GM12874 (cell line): ENCODE measurements at regions not wholly inside any gene's neighbourhood (a gene's known extent, or its start where the extent isn't known, plus 50 kb on each side); places are given as distances from the start of the nearest gene placed in this dataset.

Experiments
- TF ChIP-seq, protein P1 (sequence below): IDR thresholded peaks from 2 replicates; pipeline ENCODE4 v1.5.1; 2011; ENCODE audit warnings: low read depth, mild to moderate bottlenecking, control low read depth, low read length, moderate library complexity; ENCODE audit not compliant: insufficient read depth

DNA sequence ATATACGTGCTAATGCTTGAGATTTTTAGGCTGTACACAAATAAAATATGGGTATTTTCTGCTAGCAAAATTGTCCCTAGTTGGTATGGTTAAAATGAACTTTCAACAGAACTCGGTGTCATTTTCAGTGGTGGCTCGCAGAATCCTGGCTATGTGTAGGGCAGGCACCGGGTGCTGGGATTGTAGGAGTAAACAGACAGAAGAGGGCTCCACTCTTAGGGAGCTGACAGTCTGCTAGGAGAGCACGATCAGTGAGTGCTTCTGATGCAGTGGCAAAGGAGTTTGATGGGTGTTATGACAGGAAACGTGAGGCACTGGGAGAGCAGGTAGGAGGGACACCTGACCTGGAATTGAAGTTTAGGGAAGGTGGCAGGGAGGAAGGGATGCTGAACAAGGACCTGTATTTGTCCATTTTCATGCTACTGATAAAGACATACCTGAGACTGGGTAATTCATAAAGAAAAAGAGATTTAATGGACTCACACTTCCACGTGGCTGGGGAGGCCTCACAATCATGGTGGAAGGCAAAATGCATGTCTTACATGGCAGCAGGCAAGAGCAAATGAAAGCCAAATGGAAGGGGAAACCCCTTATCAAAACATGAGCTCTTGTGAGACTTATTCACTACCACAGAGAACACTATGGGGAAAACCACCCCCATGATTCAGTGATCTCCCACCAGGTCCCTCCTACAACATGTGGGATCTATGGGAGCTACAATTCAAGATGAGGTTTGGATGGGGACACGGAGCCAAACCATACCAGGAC is 105.4 kb upstream of the LCLAT1 start:
- TF ChIP-seq, protein P1, sequence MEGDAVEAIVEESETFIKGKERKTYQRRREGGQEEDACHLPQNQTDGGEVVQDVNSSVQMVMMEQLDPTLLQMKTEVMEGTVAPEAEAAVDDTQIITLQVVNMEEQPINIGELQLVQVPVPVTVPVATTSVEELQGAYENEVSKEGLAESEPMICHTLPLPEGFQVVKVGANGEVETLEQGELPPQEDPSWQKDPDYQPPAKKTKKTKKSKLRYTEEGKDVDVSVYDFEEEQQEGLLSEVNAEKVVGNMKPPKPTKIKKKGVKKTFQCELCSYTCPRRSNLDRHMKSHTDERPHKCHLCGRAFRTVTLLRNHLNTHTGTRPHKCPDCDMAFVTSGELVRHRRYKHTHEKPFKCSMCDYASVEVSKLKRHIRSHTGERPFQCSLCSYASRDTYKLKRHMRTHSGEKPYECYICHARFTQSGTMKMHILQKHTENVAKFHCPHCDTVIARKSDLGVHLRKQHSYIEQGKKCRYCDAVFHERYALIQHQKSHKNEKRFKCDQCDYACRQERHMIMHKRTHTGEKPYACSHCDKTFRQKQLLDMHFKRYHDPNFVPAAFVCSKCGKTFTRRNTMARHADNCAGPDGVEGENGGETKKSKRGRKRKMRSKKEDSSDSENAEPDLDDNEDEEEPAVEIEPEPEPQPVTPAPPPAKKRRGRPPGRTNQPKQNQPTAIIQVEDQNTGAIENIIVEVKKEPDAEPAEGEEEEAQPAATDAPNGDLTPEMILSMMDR, result no peak

DNA sequence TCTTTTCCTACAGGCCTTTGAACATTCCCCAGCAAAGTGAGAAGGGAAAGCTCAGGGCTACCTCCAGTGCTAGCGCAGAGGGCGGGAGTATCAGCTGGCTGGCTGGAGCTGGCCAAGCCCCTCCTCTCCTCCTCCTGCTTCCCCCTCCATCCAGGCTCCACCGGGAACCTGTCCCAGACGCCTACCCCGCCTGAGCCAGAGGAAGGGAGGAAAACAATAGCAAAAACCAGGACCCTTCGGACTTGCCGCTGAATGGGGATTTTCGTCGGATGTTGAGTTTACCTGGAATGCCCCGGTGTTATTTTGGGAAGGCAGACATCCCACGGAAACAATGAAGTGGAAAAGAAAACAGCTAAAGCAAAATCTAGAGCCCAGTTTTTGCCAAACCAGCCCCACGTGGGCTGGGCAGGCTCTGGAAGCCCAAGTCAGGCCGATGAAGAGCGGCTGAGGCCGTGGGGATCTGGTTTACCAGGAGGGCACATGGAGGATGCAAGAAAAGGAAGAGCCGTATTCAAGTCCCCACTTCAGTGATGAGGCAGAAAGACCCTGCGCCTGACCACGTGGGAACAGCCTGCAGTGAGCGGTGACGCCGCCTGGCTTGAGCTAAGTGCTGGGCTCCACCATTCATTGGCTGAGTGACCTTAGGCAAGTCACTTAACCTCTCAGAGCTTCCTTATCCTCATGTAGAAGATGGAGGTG is 100.4 kb upstream of the LCLAT1 start:
- TF ChIP-seq, protein P1, result no peak

DNA sequence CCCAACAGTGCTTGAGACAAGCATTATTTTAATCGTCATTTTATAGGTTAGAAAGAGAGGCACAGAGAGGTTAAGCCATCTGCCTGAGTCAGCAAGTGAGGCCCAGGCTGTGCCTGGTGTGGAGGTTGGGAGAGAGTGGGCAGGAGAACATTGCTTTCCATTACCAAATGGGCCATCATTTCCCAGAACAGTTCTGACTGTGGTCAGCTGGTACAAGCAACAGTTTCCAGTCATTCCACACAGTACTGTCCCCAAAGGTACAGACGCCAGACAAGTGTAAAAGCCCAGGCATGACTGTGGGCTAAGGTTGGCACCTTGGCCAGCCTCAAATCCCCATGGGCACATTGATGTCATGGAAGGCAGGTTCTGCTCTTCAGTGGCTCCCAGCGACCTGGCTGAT is 98.2 kb upstream of the LCLAT1 start:
- TF ChIP-seq, protein P1, result no peak

DNA sequence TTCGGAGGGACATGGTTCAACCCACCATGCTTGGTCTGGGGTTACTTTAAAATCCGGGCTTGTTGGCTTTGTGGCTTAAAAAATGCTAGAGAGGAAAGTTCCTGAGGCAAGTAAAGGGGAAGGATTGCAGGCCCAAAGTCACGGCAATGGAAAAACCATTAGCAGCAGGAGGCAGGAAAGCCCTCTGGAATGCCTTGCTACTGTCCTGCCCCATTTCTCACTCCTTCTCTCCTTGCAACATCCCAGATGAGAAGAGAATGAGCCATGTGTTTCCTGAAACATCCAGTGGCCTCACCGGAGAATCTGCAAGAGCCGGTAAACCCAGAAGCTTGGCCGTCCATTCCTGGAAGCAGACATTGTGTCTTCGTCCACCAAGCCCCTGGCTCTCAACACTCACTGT is 97.4 kb upstream of the LCLAT1 start:
- TF ChIP-seq, protein P1, result no peak

DNA sequence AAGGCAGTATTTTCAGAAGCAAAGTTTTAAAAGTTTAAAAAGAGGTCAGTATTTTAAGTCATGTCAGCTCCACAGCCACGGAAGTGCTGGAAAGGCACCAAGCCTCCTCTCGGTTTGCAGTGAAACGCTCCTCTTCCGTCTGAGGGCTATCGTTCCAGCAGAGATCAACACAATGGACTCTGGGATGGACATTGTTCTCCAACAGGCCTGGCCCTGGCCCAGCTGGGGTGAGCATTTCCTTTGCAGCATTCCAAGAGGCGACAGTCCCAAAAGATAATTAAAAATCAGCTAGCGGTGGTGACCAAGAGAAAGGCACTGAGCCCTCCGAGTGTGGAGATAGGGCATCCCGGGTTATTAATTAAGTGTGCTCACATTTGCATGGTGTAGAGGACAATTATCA is 95.9 kb upstream of the LCLAT1 start:
- TF ChIP-seq, protein P1, result no peak

DNA sequence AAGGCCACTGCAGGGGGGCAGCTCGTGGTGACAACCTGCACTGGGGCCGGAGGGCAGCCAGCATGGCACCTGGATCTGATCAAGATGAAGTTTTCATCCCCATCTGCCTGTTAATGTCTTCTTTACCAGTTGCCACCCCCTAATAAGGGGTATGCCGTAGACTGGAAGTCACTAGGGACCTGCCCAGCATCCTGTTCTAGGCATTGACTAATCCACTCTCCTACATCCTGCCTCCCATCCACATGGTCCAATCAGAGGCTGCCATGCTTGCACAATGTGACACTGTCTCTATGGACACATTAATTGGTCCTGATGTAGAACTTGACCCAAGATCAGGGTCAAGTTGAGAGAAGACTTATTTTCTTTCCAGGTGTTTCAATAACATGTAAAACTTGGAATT is 95.1 kb upstream of the LCLAT1 start:
- TF ChIP-seq, protein P1, result no peak

DNA sequence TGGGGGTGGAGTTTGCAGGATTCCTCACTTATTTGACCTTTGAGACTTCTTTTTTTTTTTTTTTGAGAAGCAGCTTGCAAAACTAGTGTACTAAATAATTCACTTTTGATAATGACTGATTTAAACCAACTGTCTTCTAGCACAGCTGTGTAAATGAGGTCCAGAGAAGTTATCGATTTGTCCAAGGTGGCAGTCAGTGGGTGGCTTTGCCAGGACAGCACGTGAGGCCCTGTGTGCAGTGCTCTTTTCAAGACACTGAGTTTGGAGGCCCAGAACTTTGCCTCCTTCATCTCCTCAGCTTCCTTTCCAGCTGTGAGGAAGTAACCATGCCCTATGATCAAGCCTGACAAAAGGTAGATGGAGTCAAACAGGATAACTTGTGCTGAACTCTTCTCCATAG is 92.9 kb upstream of the LCLAT1 start:
- TF ChIP-seq, protein P1, result no peak
